ENCODE measurements at regions not wholly inside any gene's neighbourhood (a gene's known extent, or its start where the extent isn't known, plus 50 kb on each side); places are given as distances from the start of the nearest gene placed in this dataset.

DNA sequence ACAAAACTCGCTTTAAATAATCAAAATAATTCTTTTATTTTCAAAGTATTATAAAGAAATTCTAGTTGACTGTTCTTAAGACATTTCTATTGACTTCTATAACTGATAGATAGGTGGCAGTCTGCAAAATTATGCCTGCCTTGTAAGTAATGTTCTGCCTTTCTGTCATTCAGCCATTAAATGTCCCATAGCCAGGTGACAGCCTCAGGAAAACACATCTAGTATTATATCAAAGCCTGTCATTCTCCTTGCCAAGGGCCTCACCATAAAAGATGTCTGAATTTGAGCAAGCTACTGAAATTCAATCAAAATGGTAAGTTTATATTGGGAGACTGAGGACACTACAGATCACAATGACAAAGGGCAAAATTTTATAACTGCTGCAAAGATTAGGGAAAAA lies 170.4 kb upstream of the COX7C start:
- Histone ChIP-seq H3K9me3 (ENCODE audit: insufficient read depth in 2 of 2, low read depth in 1 of 2, low read length in 1 of 2) (no peaks in the 10 kb centered on the region), H2BK120ac (replicated peaks; ENCODE audit: low read depth, low read length) (no peak overlapping the region), H2BK20ac (ENCODE audit: low read length) (no peak overlapping the region), H3K18ac (ENCODE audit: extremely low read depth, low read length) (no peak overlapping the region), H3K36me3 (ENCODE audit: control insufficient read depth in 2 of 4, insufficient read depth in 4 of 4, low read length in 3 of 4) (no peaks in the 10 kb centered on the region), H3K56ac (replicated peaks; ENCODE audit: insufficient read length, low read depth, low read length) (no peak overlapping the region), H4K91ac (replicated peaks; ENCODE audit: insufficient read length, low read length) (no peak overlapping the region), H2BK5ac (ENCODE audit: low read depth, low read length) (no peak overlapping the region), H4K8ac (ENCODE audit: extremely low read depth, insufficient read depth, low read length) (no peak overlapping the region), H3K23me2 (ENCODE audit: low read depth, low read length) (no peaks in the 10 kb centered on the region), H3K4me3 (ENCODE audit: extremely low read depth in 1 of 4, insufficient read depth in 2 of 4, low read depth in 3 of 4, low read length in 4 of 4) (no peak overlapping the region), H4K5ac (ENCODE audit: insufficient read length, low read depth, low read length) (no peak overlapping the region), H4K20me1 (replicated peaks in 1 of 2; ENCODE audit: control insufficient read depth in 1 of 2, insufficient read depth in 2 of 2, low read length in 2 of 2) (no peaks in the 10 kb centered on the region), H3K4me1 (replicated peaks in 1 of 4; ENCODE audit: control insufficient read depth in 3 of 4, insufficient read depth in 4 of 4, low read length in 3 of 4) (no peaks in the 10 kb centered on the region), H3K4ac (replicated peaks; ENCODE audit: insufficient read length, low read depth, low read length) (no peak overlapping the region), H3K4me2 (ENCODE audit: insufficient read depth in 1 of 2, low read depth in 2 of 2, low read length in 2 of 2) (no peak overlapping the region), H3K79me1 (ENCODE audit: low read depth, low read length) (no peaks in the 10 kb centered on the region), H3K27me3 (replicated peaks in 1 of 4; ENCODE audit: control insufficient read depth in 3 of 4, extremely low read depth in 1 of 4, insufficient read depth in 3 of 4, low read length in 3 of 4) (no peaks in the 10 kb centered on the region), H3K27ac (ENCODE audit: low read depth, low read length) (no peak overlapping the region), H2BK15ac (ENCODE audit: low read length) (no peak overlapping the region), H3K23ac (ENCODE audit: insufficient read length) (no peak overlapping the region), H3K14ac (ENCODE audit: insufficient read length) (no peak overlapping the region), H3K79me2 (ENCODE audit: control insufficient read depth in 1 of 2, insufficient read depth in 2 of 2, low read length in 2 of 2) (no peaks in the 10 kb centered on the region), H3K9ac (replicated peaks in 1 of 4; ENCODE audit: extremely low read depth in 1 of 4, low read depth in 3 of 4, low read length in 3 of 4) (no peak overlapping the region), H2BK12ac (ENCODE audit: low read depth, low read length) (no peak overlapping the region), H2AK5ac (ENCODE audit: low read depth, low read length) (no peak overlapping the region), H2AFZ (ENCODE audit: low read length) (no peak overlapping the region)
- POLR2A ChIA-PET (ENCODE audit: partially characterized antibody): no interaction called here
- TF ChIP-seq SP2 (IDR thresholded peaks at IDR 0.05; ENCODE audit: low read length) (no peak), CBX5 (IDR thresholded peaks at IDR 0.05; ENCODE audit: low read depth, low read length) (no peak), NANOG (IDR thresholded peaks at IDR 0.05; ENCODE audit: insufficient read depth, low read depth, low read length, poor library complexity, severe bottlenecking) (no peak), CHD1 (IDR thresholded peaks at IDR 0.05; ENCODE audit: low read depth, low read length) (no peak), KDM4A (IDR thresholded peaks at IDR 0.05; ENCODE audit: low read depth, low read length, severe bottlenecking) (no peak), POU5F1 (IDR thresholded peaks at IDR 0.05; ENCODE audit: low read depth, low read length) (no peak), TCF12 (IDR thresholded peaks at IDR 0.05; ENCODE audit: low read depth, low read length) (no peak), EP300 (IDR thresholded peaks at IDR 0.05; ENCODE audit: borderline replicate concordance in 1 of 2, low read depth in 2 of 2, low read length in 2 of 2) (no peak), CHD2 (IDR thresholded peaks at IDR 0.05; ENCODE audit: low read length) (no peak), HDAC2 (IDR thresholded peaks at IDR 0.05; ENCODE audit: borderline replicate concordance in 1 of 2, low read depth in 2 of 2, low read length in 2 of 2) (no peak), JUN (IDR thresholded peaks at IDR 0.05; ENCODE audit: low read depth, low read length) (no peak), SRF (IDR thresholded peaks at IDR 0.05; ENCODE audit: low read depth, low read length) (no peak)
- TF ChIP-seq, protein P1, sequence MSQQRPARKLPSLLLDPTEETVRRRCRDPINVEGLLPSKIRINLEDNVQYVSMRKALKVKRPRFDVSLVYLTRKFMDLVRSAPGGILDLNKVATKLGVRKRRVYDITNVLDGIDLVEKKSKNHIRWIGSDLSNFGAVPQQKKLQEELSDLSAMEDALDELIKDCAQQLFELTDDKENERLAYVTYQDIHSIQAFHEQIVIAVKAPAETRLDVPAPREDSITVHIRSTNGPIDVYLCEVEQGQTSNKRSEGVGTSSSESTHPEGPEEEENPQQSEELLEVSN (IDR thresholded peaks at IDR 0.05): no peak
- TF ChIP-seq, protein P2, sequence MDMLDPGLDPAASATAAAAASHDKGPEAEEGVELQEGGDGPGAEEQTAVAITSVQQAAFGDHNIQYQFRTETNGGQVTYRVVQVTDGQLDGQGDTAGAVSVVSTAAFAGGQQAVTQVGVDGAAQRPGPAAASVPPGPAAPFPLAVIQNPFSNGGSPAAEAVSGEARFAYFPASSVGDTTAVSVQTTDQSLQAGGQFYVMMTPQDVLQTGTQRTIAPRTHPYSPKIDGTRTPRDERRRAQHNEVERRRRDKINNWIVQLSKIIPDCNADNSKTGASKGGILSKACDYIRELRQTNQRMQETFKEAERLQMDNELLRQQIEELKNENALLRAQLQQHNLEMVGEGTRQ (IDR thresholded peaks at IDR 0.05; ENCODE audit: low read length): no peak
- CTCF ChIA-PET (ENCODE audit: partially characterized antibody): no interaction called here
- DNase-seq (ENCODE audit: low read depth in 1 of 2, low spot score in 2 of 2): no peak
- no peak for FAIRE-seq
- WGBS, 2 experiments (ENCODE audit: extremely low coverage in 1 of 2, insufficient coverage in 1 of 2, insufficient read length in 1 of 2, insufficient replicate concordance in 2 of 2, low coverage in 1 of 2, low lambda C conversion rate in 2 of 2, missing lambda C conversion rate in 1 of 2): 83% methylated on average over 1 of the region's 1 CpG; no CpG with 5 or more reads in 1 of the 2 experiments

Measured in H1 (cell line).